Activated naive CD4-positive, alpha-beta T cell treated with anti-CD3 and anti-CD28 coated beads, Interleukin-2, amount 10 ng/mL, durations not matched to agents 7 days and 5 days (primary cell): ENCODE measurements at regions not wholly inside any gene's neighbourhood (a gene's known extent, or its start where the extent isn't known, plus 50 kb on each side); places are given as distances from the start of the nearest gene placed in this dataset.

ENCODE experiments used
- CTCF ChIA-PET: fragments of 350-600 bp; sonication (Branson Sonifier 250); formaldehyde crosslinking; loops from one replicate; lab custom pipeline; 2021; ENCODE audit warnings: antibody characterized with exemption; lab: Charles Lee
- DNase-seq: peaks from one replicate; pipeline ENCODE4 v3.0.0-alpha.2; 2020
- H3K27ac Mint-ChIP-seq: one replicate; pipeline ENCODE4 v1.8.0; 2021; ENCODE audit warnings: mild to moderate bottlenecking, moderate library complexity, mixed read lengths
- H3K27me3 Mint-ChIP-seq: one replicate; pipeline ENCODE4 v1.8.0; 2021; ENCODE audit warnings: mild to moderate bottlenecking, mixed read lengths
- H3K36me3 Mint-ChIP-seq: one replicate; pipeline ENCODE4 v1.8.0; 2021; ENCODE audit warnings: mixed read lengths
- H3K4me1 Mint-ChIP-seq: one replicate; pipeline ENCODE4 v1.8.0; 2021; ENCODE audit warnings: mixed read lengths
- H3K4me3 Mint-ChIP-seq: one replicate; pipeline ENCODE4 v1.8.0; 2021; ENCODE audit warnings: mild to moderate bottlenecking, moderate library complexity, mixed read lengths
- H3K9me3 Mint-ChIP-seq: one replicate; pipeline ENCODE4 v1.8.0; 2021; ENCODE audit warnings: mixed read lengths

DNA sequence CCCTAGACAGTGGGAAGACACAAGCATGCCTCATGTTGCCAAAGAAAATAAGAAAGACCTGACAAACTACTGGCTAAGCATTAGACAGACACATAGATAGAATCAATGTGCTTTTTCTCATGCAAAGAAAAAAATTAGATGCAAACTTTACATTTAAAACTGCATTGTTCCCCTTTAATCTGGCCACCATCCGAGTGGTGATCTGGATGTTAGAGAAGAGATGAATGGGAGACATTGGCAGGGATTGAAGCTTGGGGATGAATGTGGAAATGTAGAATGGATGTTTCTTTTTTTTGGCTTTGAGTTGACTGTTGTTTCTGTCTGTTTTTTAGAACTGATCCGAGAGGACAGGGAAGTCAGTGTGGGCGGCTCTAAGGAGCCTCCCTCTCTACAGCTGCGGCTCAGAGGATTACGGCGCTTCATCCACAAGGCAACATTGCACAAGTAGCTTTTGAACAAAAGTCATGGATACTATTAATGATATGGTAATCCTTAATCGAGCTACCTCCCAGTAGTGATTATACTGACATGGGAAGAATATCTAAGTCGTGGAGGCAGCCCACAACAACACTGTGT lies 53.0 kb downstream of the HELT start:
- Mint-ChIP-seq H3K36me3 (no peaks in the 10 kb centered on the region), H3K4me1 (no peaks in the 10 kb centered on the region), H3K27ac (no peak overlapping the region), H3K27me3 (peaks cover 20% of the 10 kb centered on the region), H3K9me3 (no peaks in the 10 kb centered on the region), H3K4me3 (no peak overlapping the region)
- CTCF ChIA-PET: no interaction called here
- DNase-seq: no peak

DNA sequence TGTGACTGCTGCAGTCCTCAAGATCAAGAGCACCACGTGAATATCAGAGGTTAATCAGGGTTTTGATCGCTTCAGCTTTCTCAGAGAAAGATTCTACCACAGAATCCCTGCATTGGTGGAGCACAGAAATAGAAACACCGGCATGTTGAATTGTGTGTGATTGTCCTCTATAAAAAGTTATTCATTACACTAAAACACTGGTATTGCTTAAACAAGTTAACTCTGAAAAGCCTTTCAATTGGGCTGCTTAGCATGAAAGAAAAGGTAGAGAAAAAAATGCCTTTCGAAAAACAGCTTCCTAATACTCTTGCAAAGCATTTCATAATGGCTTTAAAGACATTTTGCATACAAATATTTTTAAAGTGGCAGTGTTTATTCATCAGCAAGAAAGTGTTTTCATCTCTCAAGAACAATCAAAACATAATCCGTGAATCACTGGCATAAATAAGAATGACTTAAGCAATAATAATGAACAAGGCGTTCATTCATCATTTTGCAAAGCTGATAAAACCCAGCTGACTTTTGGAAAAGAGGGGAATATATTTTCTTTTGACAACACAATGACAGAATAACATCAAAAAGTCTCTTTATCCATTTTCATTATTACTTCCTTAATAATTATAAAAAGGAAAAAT lies 61.1 kb downstream of the HELT start:
- Mint-ChIP-seq H3K9me3 (no peaks in the 10 kb centered on the region), H3K36me3 (no peaks in the 10 kb centered on the region), H3K4me1 (no peaks in the 10 kb centered on the region), H3K4me3 (no peak overlapping the region), H3K27ac (no peak overlapping the region), H3K27me3 (peaks cover 14% of the 10 kb centered on the region)
- no peak for DNase-seq
- CTCF ChIA-PET: interaction anchor here (0.8 kb wide), 1 partner anchor 17 kb away, joined by 4 read pairs; no protein-coding TSS in a partner anchor

DNA sequence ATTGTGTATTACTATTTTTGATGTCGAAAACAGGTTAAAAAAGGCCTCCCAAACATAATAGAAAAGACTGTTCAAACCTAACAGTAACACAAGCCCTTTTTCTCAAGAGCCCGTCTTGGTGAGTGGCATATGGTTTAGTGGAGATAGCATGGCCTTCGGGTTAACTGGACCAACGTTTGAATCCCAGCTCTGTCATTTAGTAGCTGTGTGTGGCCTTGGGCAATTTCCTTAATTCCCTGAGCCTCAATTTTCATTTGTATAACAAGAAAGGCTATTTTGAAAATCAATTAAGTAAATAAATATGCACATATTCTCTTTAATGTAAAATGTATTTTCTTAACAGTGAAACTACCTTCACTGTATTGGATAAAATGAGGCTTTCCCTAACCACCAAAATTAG lies 62.3 kb downstream of the HELT start:
- Mint-ChIP-seq H3K9me3 (no peaks in the 10 kb centered on the region), H3K4me1 (no peaks in the 10 kb centered on the region), H3K27ac (no peak overlapping the region), H3K27me3 (peaks cover 13% of the 10 kb centered on the region), H3K4me3 (no peak overlapping the region), H3K36me3 (no peaks in the 10 kb centered on the region)
- no peak for DNase-seq
- CTCF ChIA-PET: no interaction called here

DNA sequence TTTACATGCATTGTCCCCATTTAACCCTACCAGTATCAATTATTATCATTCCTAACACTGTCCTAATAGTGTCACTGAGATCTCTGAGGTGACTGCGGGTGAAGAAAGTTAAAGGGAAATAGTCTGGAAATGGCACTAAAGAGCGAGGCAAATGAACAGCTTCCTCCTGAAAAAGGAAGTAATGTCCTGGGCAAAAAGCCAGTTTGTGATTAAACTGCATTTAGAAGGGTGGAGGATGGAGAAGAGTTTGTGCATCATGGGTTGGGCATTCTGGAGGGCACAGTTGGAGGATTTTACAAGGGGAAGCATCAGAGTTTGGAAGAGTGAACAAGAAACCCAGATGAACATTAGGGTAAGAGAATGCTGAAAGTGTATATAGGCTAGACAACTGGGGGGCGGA lies 60.5 kb upstream of the SLC25A4 start:
- Mint-ChIP-seq H3K36me3 (no peaks in the 10 kb centered on the region), H3K27me3 (peaks cover 15% of the 10 kb centered on the region), H3K27ac (no peak overlapping the region), H3K4me3 (no peak overlapping the region), H3K4me1 (no peaks in the 10 kb centered on the region), H3K9me3 (no peaks in the 10 kb centered on the region)
- CTCF ChIA-PET: interaction anchor here (0.6 to 1.4 kb wide), 3 partner anchors 43 to 937 kb away, joined by 3 to 4 read pairs (median 3); no protein-coding TSS in a partner anchor
- DNase-seq: no peak

DNA sequence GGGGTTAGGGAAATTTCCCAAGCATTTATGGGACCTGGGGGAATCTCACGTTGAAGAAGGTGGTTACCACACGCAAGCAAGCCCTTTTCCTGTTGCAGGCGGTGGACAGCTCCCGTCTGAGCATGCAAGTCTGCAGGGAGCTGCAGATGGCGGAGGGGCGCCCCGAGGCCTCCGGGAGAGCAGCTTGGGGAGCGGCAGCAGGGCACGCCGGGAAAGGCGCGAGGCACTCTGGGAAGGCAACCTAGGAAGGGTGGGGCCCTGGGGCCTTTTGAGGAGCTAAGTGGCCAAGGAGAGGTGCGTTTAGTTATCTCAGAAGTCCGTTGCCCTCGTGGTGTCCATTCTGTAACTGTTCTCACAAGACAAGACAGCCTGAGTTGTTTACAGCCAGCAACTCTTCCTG lies 57.0 kb upstream of the SLC25A4 start:
- Mint-ChIP-seq H3K9me3 (no peaks in the 10 kb centered on the region), H3K4me3 (no peak overlapping the region), H3K27me3 (peaks cover 23% of the 10 kb centered on the region), H3K4me1 (no peaks in the 10 kb centered on the region), H3K36me3 (no peaks in the 10 kb centered on the region), H3K27ac (no peak overlapping the region)
- no peak for DNase-seq
- CTCF ChIA-PET: no interaction called here

DNA sequence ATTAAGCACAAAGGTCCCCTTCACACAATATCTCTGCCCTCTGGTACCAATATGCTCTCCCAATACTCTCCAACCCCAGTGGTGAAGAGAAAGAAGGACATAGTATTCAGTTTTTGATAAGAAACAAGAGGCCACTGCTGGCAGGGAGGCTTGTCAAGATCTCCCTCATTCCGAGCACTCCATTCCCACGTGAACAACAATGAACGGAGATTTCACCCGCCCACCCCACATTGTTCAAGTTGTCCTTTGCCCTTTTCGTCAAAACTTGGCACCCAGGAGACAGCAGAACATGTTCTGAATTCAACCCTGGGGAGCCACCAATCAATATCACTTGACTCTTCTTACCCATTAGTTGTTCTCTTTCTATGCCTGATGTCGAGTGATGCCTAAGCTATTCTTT lies 54.2 kb upstream of the SLC25A4 start:
- H3K4me3 Mint-ChIP-seq: no peak overlapping the region
- DNase-seq: no peak
- CTCF ChIA-PET: no interaction called here
- peaks cover 22% of the 10 kb centered on the region for H3K27me3 Mint-ChIP-seq
- H3K4me1 Mint-ChIP-seq: no peaks in the 10 kb centered on the region
- H3K27ac Mint-ChIP-seq: no peak overlapping the region
- H3K36me3 Mint-ChIP-seq: no peaks in the 10 kb centered on the region
- H3K9me3 Mint-ChIP-seq: no peaks in the 10 kb centered on the region

DNA sequence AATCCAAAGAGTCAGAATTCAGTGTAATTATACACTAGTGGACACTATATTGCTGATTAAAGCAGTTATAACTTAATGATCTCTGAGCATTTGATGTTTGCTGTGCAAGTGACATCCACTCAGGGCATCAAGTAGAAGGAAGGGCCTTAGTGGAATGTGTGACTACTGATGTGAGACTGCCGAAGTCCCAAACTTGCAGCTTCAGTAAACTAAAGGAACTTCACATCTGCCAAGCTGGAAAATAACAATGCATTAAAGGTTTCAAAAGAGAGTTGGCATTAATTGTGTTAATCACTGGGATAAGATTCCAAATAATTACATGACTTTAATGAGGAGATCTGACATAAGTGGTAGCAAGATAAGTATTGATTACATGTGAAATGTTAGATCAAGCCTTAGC lies 52.5 kb upstream of the SLC25A4 start:
- DNase-seq: no peak
- H3K4me3 Mint-ChIP-seq: no peak overlapping the region
- H3K27ac Mint-ChIP-seq: no peak overlapping the region
- H3K4me1 Mint-ChIP-seq: no peaks in the 10 kb centered on the region
- H3K36me3 Mint-ChIP-seq: no peaks in the 10 kb centered on the region
- peaks cover 18% of the 10 kb centered on the region for H3K27me3 Mint-ChIP-seq
- CTCF ChIA-PET: no interaction called here
- H3K9me3 Mint-ChIP-seq: no peaks in the 10 kb centered on the region

DNA sequence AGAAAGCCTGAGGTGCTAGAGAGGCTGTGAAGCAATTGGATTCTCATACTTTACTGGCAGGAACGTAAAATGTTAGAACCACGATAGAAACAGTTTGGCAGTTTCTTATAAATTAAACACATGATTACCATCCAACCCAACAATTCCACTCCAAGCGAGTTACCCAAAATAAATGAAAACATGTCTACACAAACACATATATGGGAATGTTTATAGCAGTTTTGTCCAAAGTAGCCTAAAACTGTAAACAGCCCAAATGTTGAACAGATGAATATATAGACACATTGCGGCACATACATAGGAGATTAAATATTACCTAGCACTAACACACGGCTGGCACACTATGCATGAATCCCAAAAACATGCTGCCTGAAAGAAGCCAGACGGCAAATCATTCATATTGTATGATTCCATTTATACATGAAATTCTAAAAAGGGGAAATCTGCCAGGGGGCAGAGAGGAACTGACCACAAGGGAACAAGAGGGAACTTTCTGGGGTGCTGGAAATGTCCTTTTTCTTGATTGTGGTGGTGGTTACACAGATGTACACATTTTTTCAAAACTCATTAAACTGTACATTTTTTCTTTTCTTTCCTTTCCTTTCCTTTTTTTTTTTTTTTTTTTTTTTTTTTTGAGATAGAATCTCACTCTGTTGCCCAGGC lies 50.4 kb upstream of the SLC25A4 start:
- Mint-ChIP-seq H3K36me3 (no peaks in the 10 kb centered on the region), H3K4me3 (no peak overlapping the region), H3K9me3 (no peaks in the 10 kb centered on the region), H3K27ac (no peak overlapping the region), H3K27me3 (peaks cover 16% of the 10 kb centered on the region), H3K4me1 (no peaks in the 10 kb centered on the region)
- no peak for DNase-seq
- CTCF ChIA-PET: interaction anchor here (0.6 kb wide), 1 partner anchor 53 kb away, joined by 3 read pairs; no protein-coding TSS in a partner anchor
